Skeletal muscle cell (primary cell): ENCODE measurements at regions not wholly inside any gene's neighbourhood (a gene's known extent, or its start where the extent isn't known, plus 50 kb on each side); places are given as distances from the start of the nearest gene placed in this dataset.
"Not testable (repeated sequence)": the region's sequence is repeated elsewhere in the genome, so short reads cannot be mapped to it uniquely, and the experiment has no call there.

Source experiments
- DNase-seq: peaks from one replicate; pipeline ENCODE4 v3.0.0-alpha.2; 2010; ENCODE audit warnings: low read depth
- H3K4me3 ChIP-seq: 2 replicates; pipeline ENCODE4 v1.5.1; 2011; ENCODE audit warnings: low read depth, mild to moderate bottlenecking, control low read depth, low read length, moderate library complexity

DNA sequence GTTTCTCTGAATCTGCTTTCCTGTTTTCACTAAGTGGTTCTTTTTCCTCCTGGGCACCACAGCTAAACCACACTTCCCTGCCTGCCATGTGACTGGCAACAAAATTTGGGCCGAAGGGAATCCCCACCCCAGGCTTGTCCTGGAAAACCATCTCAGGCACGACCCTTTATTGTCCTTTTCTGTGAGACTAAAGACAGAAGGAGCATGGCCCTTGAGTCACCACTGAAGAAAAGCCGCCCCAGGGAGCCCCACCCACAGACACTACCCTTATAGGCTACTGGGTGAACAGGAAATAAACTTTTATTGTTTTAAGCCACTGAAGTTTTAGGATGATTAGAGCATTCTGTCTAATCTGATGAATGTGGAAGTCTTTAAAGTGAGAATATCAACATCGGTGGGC is 88.6 kb upstream of the BRD7 start:
- no peak for DNase-seq
- H3K4me3 ChIP-seq = no peak overlapping the region

- H3K4me3 ChIP-seq = no peak overlapping the region
- no peak for DNase-seq
These were observed 86.6 kb upstream of the BRD7 start for GRCh38 chr16:50455288-50455845.

DNA sequence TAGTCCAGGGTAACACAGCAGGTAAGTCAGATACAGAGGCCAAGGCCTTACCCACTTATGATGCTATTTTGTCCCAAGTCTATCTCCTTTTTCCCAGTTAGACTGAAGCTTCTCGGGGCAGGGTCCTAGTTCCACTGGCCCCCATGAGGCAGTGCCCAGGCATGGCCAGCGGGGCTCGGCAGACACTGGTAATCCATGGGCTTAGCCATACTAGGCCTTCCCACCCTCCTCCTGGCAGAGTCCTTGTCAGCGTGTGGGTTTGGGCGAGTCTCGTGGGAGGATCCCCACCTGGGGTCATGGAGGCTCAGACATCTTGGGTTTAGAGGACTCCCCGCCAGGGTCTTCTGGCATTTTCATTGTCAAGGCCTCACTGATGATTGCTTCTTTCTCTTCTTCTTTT is 84.7 kb upstream of the BRD7 start:
- no peak overlapping the region for H3K4me3 ChIP-seq
- DNase-seq = no peak

GRCh38 chr16:50451951-50452508 is 83.2 kb upstream of the BRD7 start:
- no peak for DNase-seq
- H3K4me3 ChIP-seq = no peak overlapping the region

DNA sequence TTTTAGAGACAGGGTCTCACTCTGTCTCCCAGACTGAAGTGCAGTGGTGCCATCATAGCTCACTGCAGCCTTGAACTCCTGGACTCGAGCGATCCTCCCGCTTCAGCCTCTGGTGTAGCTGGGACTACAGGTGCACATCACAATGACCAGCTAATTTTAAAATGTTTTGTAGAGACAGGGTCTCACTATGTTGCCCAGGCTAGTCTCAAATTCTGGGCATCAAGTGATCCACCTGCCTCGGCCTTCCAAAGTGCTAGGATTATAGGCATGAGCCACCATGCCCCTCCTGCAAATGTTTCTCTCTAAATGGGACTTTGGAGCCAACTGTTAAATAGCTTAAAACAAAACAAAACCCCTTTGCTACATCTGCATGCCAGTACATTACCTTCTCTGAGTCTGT is 82.2 kb upstream of the BRD7 start:
- DNase-seq = no peak
- H3K4me3 ChIP-seq = no peak overlapping the region

DNA sequence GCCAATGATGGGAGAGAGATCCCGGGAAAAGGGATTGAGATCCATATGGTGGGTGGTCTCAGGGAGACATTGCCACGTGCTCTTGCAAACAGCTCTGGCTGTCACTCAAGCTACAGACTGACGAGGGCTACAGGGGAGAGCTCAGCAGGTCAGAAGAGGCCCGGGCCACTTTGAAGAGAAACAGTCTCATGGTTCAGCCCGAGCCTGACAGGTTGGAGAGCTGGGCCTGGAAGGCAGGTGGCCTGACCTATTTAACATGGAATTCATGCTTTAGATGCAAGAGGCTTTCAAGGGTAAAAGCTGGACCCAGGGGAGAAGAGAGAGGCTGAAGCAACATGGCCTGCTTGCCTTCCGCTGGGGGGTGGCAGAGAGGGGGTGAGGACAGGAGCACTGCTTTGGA is 81.0 kb upstream of the BRD7 start:
- no peak for DNase-seq
- H3K4me3 ChIP-seq = no peak overlapping the region

DNA sequence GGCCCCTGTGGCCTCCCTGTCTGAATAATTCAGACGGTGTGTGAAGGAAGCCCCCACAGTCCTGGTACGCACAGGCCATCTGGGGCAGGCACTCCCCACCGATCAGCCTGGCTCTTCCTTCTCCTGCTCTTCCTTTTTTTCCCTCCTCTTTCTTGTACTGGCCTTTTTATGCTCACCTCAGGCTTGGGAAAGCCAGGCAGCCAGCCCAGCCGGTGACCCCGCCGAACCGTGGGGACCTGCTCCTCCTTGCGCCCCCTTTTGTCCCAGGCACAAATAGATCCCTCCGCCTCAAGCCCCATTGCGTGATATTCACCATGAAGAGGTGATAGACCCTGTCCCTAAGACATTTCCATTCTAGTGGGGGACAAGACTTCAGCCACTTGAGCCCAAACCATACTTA is 80.2 kb upstream of the BRD7 start:
- H3K4me3 ChIP-seq = no peak overlapping the region
- DNase-seq = no peak

- no peak overlapping the region for H3K4me3 ChIP-seq
- no peak for DNase-seq
These were observed 79.7 kb upstream of the BRD7 start for GRCh38 chr16:50448522-50448921.

GRCh38 chr16:50447386-50447785 is 78.6 kb upstream of the BRD7 start:
- not testable (repeated sequence) for DNase-seq, H3K4me3 ChIP-seq

- H3K4me3 ChIP-seq = no peak overlapping the region
- DNase-seq = no peak
These were observed 78.1 kb upstream of the BRD7 start for GRCh38 chr16:50446861-50447260.

- no peak for DNase-seq
- H3K4me3 ChIP-seq = no peak overlapping the region
These were observed 77.1 kb upstream of the BRD7 start for GRCh38 chr16:50445621-50446555.

GRCh38 chr16:50444526-50444925 is 75.7 kb upstream of the BRD7 start:
- no peak overlapping the region for H3K4me3 ChIP-seq
- DNase-seq = no peak

DNA sequence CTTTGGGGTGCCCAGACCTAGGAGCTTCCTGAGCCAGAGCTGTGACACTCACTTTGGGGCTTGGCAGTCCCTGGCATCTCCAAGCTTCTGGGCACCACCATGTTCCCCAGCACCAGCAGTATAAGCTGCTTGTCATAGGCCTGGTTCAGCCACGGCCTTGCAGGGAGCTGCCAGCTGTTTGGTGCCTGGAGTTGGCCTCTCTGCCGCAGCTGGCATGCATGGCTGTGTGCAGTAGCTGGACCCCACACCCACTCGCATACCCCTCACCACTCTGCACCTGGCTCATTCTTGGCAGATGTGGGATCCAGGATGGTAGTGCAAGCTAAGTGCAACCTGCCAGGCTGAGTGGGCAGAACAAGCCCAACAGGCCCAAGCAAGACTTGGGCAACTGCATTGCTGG is 73.4 kb upstream of the BRD7 start:
- no peak overlapping the region for H3K4me3 ChIP-seq
- DNase-seq = no peak

DNA sequence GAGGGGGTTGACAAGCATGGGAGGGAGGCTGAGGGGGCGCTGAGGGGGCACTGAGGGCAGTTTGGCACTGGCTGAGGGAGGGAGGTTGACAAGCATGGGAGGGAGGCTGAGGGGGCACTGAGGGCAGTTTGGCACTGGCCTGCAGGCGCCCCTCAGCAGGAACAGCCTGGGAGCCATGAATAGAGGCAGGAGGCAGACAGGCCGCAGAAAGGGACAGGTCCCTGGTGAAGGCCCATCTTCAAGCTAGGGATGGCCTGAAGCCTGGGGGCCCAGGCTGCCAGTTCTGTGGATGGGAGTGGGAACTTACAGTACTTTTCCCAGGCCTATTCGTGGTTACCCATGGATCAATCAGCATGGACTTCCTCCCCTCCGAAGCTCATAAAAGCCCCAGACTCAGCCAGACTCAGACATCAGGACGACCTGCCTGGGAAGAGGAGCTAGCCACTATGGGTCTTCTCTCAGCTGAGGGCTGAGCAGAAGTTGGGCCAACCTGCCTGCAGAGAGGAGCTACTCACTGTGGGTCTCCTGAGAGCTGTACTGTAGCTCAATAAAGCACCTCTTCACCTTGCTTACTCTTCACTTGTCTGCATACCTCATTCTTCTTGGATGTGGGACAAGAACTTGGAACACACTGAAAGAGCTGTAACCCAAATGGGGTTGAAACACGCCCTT is 72.8 kb upstream of the BRD7 start:
- DNase-seq = no peak

DNA sequence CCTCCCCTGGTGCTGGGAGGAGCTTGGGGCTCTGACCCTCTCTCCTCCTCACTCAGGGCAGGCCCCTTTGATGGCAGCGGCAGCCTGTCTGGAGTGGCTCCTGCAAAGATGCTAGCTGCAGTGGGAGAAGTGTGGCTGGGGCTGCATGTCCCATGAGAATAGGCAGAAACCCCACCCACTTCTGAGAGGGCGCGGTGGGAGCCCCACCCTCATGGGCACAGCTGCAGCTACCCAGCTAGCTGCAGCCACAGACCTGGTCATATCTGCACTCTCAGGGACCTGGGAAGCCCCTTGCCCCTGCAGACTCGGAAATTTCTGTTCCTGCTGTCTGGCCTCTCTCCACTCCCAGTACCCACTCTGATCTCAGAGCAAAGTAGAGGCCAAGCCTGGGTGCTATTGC is 72.2 kb upstream of the BRD7 start:
- H3K4me3 ChIP-seq = no peak overlapping the region
- no peak for DNase-seq

More for the DNA sequence above, 72.8 kb upstream of the BRD7 start:
- H3K4me3 ChIP-seq = no peak overlapping the region

- DNase-seq = no peak
- no peak overlapping the region for H3K4me3 ChIP-seq
These were observed 71.7 kb upstream of the BRD7 start for GRCh38 chr16:50440531-50440930.

- DNase-seq = no peak
These were observed 69.1 kb upstream of the BRD7 start for GRCh38 chr16:50437769-50438437.

GRCh38 chr16:50436271-50436670 is 67.5 kb upstream of the BRD7 start:
- DNase-seq = no peak
- H3K4me3 ChIP-seq = no peak overlapping the region

More at GRCh38 chr16:50437769-50438437, 69.1 kb upstream of the BRD7 start:
- H3K4me3 ChIP-seq = no peak overlapping the region

DNA sequence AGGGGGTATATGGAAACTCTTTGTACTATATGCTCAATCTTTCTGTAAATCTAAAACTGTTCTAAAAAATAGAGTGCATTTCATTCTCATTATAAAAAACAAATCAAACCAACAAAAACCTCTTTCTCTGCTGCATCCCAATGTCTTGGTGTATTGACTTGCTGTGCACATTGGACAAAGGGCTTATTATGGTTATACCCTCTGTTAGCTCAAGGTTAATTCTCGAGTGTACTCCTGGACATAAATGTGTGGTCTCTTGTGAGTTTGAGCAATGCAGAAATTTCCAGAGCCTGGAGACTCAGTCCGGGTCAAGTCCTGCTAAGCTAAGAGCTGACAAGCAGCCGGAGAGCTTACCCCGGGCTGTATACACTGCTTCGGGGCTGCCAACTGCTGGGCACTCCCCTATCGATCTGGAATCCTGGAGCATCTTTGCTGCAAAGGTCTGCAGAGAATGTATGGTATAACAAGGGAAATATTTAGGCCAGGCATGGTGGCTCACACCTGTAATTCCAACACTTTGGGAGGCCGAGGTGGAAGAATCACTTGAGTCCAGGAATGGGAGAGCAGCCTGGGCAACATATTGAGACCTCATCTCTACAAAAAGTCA is 66.2 kb upstream of the BRD7 start:
- H3K4me3 ChIP-seq = no peak overlapping the region
- DNase-seq = no peak
